Kasumi-1 (cell line): ENCODE measurements at regions not wholly inside any gene's neighbourhood (a gene's known extent, or its start where the extent isn't known, plus 50 kb on each side); places are given as distances from the start of the nearest gene placed in this dataset.

Experiments
- DNase-seq, 2 experiments: peaks; one replicate each; lab custom pipeline; 2025; lab: John Stamatoyannopoulos, UW

GRCh38 chr4:140809676-140810075 is 53.5 kb upstream of the TBC1D9 start:
- DNase-seq, result peak; percentile 10 to 24

- no peak for DNase-seq
Measured at GRCh38 chr4:140808256-140808655, 52.1 kb upstream of the TBC1D9 start.

- DNase-seq, result no peak
Measured at GRCh38 chr4:140807491-140808252, 51.5 kb upstream of the TBC1D9 start.

- DNase-seq, result no peak
Measured at GRCh38 chr4:140806163-140806562, 50.0 kb upstream of the TBC1D9 start.
